Pancreas (tissue), 10 donors: ENCODE measurements at regions not wholly inside any gene's neighbourhood (a gene's known extent, or its start where the extent isn't known, plus 50 kb on each side); places are given as distances from the start of the nearest gene placed in this dataset.

Experiments
- ATAC-seq, 4 donors: fragments of 200-7000 bp; cut with Tn5 transposase; one replicate each; pipeline versions ENCODE4 v1.8.0 to v1.9.1; 2020; ENCODE audit warnings: mild to moderate bottlenecking in 4 of 4, moderate library complexity in 4 of 4
- DNase-seq, 6 donors: peaks; one replicate each; pipeline ENCODE4 v3.0.0-alpha.2; 2020
- FAIRE-seq: peaks from 2 replicates; lab custom pipeline; 2012; peaks lifted over from hg19 to GRCh38; lab: Jason Lieb, UNC
- H3K27ac ChIP-seq, 4 donors: fragments of 200-600 bp; sonication (generic); 1 replicate in 3 of 4; 2 replicates in 1 of 4; pipeline versions ENCODE4 v1.5.0 to v1.8.0; 2020
- H3K27me3 ChIP-seq, 4 donors: fragments of 200-600 bp; one replicate each; pipeline ENCODE4 v1.8.0; 2021
- H3K36me3 ChIP-seq, 3 donors: fragments of 200-600 bp; sonication (generic) in 1 of 3; one replicate each; pipeline versions ENCODE4 v1.5.0 to v1.8.0; 2020 to 2021
- H3K4me1 ChIP-seq, 3 donors: fragments of 200-600 bp; one replicate each; pipeline ENCODE4 v1.8.0; 2021
- H3K4me3 ChIP-seq, 4 donors: fragments of 200-600 bp; sonication (generic) in 2 of 4; one replicate each; pipeline versions ENCODE4 v1.5.0 to v1.8.0; 2020 to 2021
- H3K9me3 ChIP-seq, 4 donors: fragments of 200-600 bp; one replicate each; pipeline ENCODE4 v1.8.0; 2021
- WGBS, 2 donors: extraction: QIAGEN DNeasy Blood & Tissue Kit; methylation state at CpG; one replicate each; pipeline ENCODE4 v1.1.7; 2013; 5-methylcytosine and 5-hydroxymethylcytosine counted together
- intact Hi-C, 3 donors: fragments of 100-400 bp; cut with DNase I; formaldehyde crosslinking; loops; one replicate each; pipeline versions ENCODE4 v1.11.1 to v1.14.2; 2022
- TF ChIP-seq, protein P1 (sequence below), 4 donors: fragments of 200-600 bp; sonication (generic) in 3 of 4; IDR thresholded peaks; one replicate each; pipeline versions ENCODE4 v1.5.0 to v1.8.0; 2021; ENCODE audit warnings: antibody characterized with exemption in 4 of 4
- donor health status: healthy with polysubstance abuse.
- donor health status: DM: no; HTN: no; CAD: no; lungs with moderate emphysema.
- donor health status: DM: no; HTN: no; CAD: no.
- donor health status: control.
- donor health status: control.
- donor health status: Bipolar disorder and iron deficiency.
- donor health status: DM: yes; HTN: yes; CAD: no.
- donor health status: DM: no; HTN: no; CAD: no.
- donor health status: DM: no; HTN: no; CAD: no.
- donor health status: DM: yes; HTN: yes; CAD: no.

DNA sequence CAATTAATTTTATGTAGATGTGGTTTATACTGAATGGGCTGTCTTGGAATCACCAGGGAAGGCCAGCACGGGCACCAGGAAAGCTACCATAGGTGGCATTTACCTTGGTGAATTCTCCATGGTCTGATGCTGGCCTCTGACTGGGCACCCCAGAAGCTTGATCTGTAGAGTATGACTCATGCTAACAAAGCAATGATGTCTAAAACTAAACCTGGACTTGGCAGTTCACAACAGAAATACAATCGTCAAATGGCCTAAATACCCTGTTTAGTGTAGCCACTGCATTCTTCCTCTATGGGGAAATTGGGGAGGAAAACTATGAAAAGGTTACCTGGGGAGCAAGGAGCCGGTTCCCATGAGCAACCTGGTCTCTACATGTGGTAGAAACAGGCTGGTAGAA lies 98.0 kb downstream of the ATPSCKMT start:
- intact Hi-C loops, result no loop called here
- no peaks in the 10 kb centered on the region for H3K36me3 ChIP-seq
- FAIRE-seq (no peak), ATAC-seq (no peak), DNase-seq (no peak)
- H3K9me3 ChIP-seq, result no peaks in the 10 kb centered on the region
- H3K27ac ChIP-seq, result no peak overlapping the region
- TF ChIP-seq, protein P1, sequence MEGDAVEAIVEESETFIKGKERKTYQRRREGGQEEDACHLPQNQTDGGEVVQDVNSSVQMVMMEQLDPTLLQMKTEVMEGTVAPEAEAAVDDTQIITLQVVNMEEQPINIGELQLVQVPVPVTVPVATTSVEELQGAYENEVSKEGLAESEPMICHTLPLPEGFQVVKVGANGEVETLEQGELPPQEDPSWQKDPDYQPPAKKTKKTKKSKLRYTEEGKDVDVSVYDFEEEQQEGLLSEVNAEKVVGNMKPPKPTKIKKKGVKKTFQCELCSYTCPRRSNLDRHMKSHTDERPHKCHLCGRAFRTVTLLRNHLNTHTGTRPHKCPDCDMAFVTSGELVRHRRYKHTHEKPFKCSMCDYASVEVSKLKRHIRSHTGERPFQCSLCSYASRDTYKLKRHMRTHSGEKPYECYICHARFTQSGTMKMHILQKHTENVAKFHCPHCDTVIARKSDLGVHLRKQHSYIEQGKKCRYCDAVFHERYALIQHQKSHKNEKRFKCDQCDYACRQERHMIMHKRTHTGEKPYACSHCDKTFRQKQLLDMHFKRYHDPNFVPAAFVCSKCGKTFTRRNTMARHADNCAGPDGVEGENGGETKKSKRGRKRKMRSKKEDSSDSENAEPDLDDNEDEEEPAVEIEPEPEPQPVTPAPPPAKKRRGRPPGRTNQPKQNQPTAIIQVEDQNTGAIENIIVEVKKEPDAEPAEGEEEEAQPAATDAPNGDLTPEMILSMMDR (IDR thresholded peaks at IDR 0.05), result no peak
- WGBS, 2 donors, result 74 to 81% methylated on average over 3 of the region's 3 CpGs
- no peaks in the 10 kb centered on the region for H3K4me1 ChIP-seq
- peaks cover 0 to 5% (median 0%) of the 10 kb centered on the region in 4 donors for H3K27me3 ChIP-seq
- H3K4me3 ChIP-seq, result no peak overlapping the region

DNA sequence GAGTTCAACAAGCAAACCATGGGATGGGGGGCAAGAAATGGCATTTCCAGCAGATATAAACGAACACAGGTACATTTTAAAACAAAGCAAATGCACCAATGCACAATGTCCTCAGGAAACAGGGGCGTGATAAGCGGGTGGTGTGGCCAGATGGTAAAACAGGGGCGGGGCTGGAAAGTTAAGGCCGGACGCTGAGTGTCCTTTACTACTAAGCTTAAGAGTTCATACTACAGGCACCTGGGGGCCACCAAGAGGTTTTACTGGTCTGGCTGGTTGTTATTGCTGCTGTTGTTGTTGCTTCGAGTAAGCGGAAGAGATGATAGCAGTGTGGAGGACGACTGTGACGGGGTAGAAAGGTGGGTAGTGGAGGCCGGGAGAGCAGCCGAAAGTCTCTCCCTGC lies 99.8 kb downstream of the ATPSCKMT start:
- Histone ChIP-seq H3K27me3 (peaks cover 0 to 5% (median 0%) of the 10 kb centered on the region in 4 donors), H3K36me3 (no peaks in the 10 kb centered on the region), H3K4me3 (no peak overlapping the region), H3K4me1 (no peaks in the 10 kb centered on the region), H3K9me3 (no peaks in the 10 kb centered on the region), H3K27ac (no peak overlapping the region)
- TF ChIP-seq, protein P1 (IDR thresholded peaks at IDR 0.05), result no peak
- 75 to 79% methylated on average over 12 of the region's 12 CpGs for WGBS, 2 donors
- DNase-seq (no peak), FAIRE-seq (no peak), ATAC-seq (no peak)
- intact Hi-C loops, result no loop called here

DNA sequence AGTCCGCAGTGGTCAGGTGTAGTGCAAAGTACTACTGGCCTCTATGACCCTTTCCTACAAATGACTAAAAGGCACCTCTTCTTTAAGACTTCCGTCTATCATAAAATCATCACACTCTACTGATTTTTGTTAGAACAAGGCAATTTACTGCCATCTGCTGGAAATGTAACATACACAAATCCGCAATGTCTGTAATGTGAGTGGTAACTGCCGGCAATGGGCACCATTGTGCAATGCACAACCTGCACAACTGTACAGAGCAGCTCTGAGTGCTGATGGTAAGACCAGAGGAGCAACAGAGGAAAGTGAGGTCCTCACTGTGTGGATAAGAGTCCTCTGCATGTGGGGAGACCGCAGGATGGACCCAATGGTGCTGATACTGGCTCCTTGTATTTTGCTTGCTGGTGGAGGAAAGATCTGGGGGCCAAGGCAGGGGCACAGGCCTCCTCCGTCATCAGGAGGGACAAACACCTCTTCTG lies 103.7 kb downstream of the ATPSCKMT start:
- ATAC-seq, result peak in 1 of 4 donors; percentile 30
- no peaks in the 10 kb centered on the region for H3K9me3 ChIP-seq
- no peak for DNase-seq
- H3K27me3 ChIP-seq, result no peaks in the 10 kb centered on the region
- TF ChIP-seq, protein P1 (IDR thresholded peaks at IDR 0.05), result no peak
- no peaks in the 10 kb centered on the region for H3K4me1 ChIP-seq
- H3K27ac ChIP-seq, result no peak overlapping the region
- H3K36me3 ChIP-seq, result no peaks in the 10 kb centered on the region
- no peak for FAIRE-seq
- no peak overlapping the region for H3K4me3 ChIP-seq
- intact Hi-C loops, result no loop called here
- 67 to 78% methylated on average over 6 of the region's 6 CpGs for WGBS, 2 donors

DNA sequence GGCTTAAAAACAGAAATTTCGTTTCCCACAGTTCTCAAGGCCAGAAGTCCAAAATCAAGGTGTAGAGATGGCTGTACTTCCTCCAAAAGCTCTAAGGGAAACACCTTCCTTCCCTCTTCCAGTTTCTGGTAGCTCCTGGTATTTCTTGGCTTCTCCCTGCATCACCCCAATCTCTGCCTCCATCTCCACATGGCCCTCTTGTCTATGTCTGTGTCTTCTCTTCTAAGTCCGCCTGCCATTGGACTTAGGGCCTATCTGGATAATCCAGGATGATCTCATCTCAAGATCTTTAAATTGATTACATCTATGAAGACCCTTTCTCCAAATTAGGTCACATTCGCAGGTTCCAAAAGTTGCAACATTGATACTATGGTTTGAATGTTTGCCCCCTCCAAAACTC lies 105.6 kb downstream of the ATPSCKMT start:
- TF ChIP-seq, protein P1 (IDR thresholded peaks at IDR 0.05), result no peak
- H3K27me3 ChIP-seq, result no peaks in the 10 kb centered on the region
- no peaks in the 10 kb centered on the region for H3K9me3 ChIP-seq
- H3K4me1 ChIP-seq, result no peaks in the 10 kb centered on the region
- intact Hi-C loops, result no loop called here
- no peaks in the 10 kb centered on the region for H3K36me3 ChIP-seq
- FAIRE-seq (no peak), DNase-seq (no peak), ATAC-seq (no peak)
- 59 to 75% methylated on average over 3 of the region's 3 CpGs for WGBS, 2 donors
- no peak overlapping the region for H3K4me3 ChIP-seq
- no peak overlapping the region for H3K27ac ChIP-seq

DNA sequence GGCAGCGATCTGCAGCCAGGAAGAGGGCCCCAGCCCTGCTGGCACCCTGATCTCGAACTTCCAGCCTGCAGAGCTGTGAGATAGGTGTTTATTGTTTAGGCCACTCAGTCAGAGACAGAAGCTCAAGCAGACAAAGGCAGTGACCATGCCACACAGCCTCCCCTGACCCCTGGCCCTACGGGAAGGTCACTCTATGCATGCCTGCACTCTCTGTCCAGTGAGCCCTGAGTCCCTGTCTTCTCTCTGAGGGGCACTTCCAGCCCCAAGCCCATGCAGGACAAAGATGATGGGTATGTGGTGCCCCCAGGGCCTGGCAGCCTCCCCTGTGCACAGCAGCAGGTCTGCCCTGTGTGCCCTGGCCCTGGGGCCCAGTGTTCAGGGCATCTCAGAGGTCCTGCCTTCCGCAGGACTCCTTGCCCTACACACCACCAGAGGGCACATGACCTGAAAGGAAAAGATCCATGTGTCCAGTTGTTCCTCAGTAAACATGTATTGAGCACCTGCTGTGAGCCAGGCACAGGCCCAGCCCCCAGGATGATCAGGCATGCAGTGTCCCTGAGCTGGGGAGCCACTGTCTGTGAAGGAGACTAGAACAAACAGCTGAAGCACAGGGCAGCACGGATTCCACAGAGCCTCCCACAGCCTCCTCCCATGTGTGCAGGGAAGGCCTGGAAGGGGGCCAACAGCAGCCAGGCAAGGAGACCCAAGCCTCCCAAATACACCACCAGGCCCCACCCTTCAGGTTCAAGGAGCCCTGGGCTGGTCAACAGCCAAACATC lies 109.3 kb downstream of the ATPSCKMT start:
- ATAC-seq (peak in 1 of 4 donors; percentile 35), FAIRE-seq (no peak), DNase-seq (peak in 1 of 6 donors; percentile 51)
- intact Hi-C loops, result no loop called here
- no peaks in the 10 kb centered on the region for H3K4me1 ChIP-seq
- H3K27ac ChIP-seq, result no peak overlapping the region
- H3K36me3 ChIP-seq, result no peaks in the 10 kb centered on the region
- H3K4me3 ChIP-seq, result no peak overlapping the region
- H3K9me3 ChIP-seq, result no peaks in the 10 kb centered on the region
- 71% methylated on average over 5 of the region's 5 CpGs for WGBS, 2 donors
- TF ChIP-seq, protein P1 (IDR thresholded peaks at IDR 0.05), result no peak
- no peaks in the 10 kb centered on the region for H3K27me3 ChIP-seq
